ENCODE measurements at regions not wholly inside any gene's neighbourhood (a gene's known extent, or its start where the extent isn't known, plus 50 kb on each side); places are given as distances from the start of the nearest gene placed in this dataset.

DNA sequence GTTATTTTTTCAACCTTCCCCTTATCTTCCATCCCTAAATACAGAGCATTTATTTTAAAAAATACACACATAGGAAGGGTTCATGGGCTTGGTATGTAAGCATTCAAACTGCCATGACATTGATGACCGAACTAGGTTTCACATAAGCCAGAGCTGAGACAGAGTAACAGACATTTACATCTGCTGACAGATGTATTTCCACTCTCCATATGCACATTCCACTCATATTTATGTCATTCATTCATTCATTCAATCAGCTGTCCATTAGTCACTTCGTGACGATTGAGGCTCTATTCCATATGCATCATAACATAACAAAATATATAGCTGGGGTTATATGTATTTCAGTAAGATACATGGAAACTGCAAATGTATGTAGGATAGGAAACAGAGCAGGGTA is 145.5 kb upstream of the OTX2 start:
- no peak overlapping the region for H3K4me3 ChIP-seq (ENCODE audit: low read length)
- TF ChIP-seq, protein P1, sequence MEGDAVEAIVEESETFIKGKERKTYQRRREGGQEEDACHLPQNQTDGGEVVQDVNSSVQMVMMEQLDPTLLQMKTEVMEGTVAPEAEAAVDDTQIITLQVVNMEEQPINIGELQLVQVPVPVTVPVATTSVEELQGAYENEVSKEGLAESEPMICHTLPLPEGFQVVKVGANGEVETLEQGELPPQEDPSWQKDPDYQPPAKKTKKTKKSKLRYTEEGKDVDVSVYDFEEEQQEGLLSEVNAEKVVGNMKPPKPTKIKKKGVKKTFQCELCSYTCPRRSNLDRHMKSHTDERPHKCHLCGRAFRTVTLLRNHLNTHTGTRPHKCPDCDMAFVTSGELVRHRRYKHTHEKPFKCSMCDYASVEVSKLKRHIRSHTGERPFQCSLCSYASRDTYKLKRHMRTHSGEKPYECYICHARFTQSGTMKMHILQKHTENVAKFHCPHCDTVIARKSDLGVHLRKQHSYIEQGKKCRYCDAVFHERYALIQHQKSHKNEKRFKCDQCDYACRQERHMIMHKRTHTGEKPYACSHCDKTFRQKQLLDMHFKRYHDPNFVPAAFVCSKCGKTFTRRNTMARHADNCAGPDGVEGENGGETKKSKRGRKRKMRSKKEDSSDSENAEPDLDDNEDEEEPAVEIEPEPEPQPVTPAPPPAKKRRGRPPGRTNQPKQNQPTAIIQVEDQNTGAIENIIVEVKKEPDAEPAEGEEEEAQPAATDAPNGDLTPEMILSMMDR (conservative IDR thresholded peaks at IDR 0.05; ENCODE audit: low read length) = no peak
- DNase-seq (ENCODE audit: low read depth) = no peak

DNA sequence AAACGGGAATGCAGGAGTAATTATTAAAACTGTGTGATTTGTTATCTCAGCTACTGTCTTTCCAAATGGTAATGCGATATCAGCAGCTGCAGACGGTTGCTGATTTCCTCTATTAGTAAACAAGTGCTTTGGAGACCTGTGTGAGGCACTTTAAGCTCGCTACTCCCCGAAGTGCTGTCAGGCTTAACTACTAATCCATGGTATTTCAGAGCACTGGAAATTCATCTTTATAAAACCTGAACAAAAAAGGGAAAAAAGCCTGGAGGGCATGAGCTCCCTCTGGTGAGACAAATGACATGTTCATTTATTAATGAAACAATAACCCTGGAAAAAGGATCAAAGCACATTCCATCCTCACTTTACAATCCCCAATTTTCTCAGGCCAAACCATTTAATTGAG is 143.6 kb upstream of the OTX2 start:
- H3K4me3 ChIP-seq (ENCODE audit: low read length) = no peak overlapping the region
- TF ChIP-seq, protein P1 (conservative IDR thresholded peaks at IDR 0.05; ENCODE audit: low read length) = no peak
- DNase-seq (ENCODE audit: low read depth) = no peak

DNA sequence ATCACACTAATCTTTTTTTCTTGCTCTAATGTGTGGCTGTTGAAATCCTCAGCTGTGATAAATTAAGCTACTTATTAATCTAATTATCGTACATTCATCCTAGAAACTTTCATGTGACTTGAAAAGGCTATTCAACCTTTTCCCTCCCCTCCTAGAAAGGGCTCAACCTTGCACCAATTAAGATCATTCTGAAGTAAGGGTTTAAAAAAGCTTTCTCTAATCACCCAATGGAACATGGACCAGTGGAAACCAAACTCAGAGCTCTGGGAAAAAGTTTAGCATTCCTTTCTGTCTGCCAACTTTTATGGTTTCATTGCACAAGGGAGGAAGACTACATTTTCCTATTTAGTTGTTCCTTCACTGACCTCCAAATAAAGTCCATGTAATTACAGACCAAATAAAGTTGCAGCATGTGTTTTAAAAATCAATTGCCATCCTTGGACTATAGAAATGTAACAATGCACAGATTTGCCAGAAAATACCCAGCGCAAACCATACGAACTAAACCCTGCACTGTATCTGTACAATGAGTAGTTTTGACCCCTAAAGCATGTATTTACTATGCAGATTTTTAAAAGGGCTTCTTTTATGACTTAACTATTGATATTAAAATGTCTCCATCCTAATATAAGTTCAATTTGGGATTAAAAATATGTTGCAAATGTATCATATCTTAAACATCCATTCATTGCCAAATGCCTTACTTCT is 142.6 kb upstream of the OTX2 start:
- no peak for DNase-seq (ENCODE audit: low read depth)
- H3K4me3 ChIP-seq (ENCODE audit: low read length) = no peak overlapping the region
- TF ChIP-seq, protein P1 (conservative IDR thresholded peaks at IDR 0.05; ENCODE audit: low read length) = no peak

DNA sequence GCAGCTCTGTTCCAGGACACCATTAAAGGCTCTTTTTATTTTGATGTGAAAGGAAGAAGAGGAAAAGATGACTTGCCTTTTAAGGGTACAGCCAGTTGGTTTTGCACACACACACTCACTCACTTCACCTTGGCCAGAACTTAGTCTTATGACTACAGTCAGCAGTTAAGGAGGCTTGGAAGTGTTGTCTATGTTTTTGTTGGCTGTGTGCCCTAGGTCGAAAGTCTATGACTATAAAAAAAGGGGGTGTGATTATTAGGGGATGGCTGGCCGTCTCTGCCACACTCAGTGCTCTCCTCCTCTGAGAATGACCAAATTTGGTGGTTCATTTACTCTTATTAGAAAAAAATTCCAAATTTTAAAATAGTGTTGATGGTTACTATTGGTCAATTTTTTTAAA is 139.5 kb upstream of the OTX2 start:
- no peak overlapping the region for H3K4me3 ChIP-seq (ENCODE audit: low read length)
- no peak for DNase-seq (ENCODE audit: low read depth)
- TF ChIP-seq, protein P1 (conservative IDR thresholded peaks at IDR 0.05; ENCODE audit: low read length) = no peak

DNA sequence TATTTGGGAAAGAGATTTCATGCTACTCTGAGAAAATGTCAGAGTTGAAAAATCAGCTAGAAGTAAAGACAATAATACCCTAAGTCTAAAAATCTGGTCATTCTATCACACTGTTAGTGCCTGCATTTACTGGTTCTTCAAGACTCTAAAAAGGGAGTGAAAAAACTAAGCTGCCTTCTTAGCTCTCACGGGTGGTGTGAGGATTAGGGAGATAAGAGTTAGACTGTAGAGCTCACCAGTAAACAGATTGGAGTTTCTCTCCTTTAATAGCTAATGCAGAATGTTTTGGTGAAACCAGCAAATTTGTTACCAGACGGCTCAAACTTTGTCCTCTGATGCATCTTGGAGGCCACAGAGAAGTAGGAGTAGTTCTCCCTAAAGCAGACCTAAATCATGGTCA is 135.0 kb upstream of the OTX2 start:
- TF ChIP-seq, protein P1 (conservative IDR thresholded peaks at IDR 0.05; ENCODE audit: low read length) = no peak
- DNase-seq (ENCODE audit: low read depth) = no peak
- no peak overlapping the region for H3K4me3 ChIP-seq (ENCODE audit: low read length)

DNA sequence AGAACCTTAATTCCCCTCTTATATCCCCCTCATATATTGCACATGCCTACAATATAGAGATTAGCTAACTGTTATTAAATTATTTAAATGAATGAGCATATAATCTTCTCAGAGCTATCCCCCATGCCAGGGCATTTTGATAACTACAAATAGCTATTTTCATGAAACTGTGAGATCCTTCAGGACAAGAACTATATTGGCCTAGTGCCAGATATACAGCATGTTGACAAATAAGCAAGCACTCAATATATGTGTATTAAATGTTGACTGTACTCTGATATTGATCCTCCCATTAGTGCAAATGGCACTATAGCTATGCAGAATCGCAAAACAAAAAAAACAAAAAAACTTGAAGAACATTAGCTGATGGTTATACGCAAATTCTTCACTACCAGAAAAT is 134.1 kb upstream of the OTX2 start:
- TF ChIP-seq, protein P1 (conservative IDR thresholded peaks at IDR 0.05; ENCODE audit: low read length) = no peak
- no peak overlapping the region for H3K4me3 ChIP-seq (ENCODE audit: low read length)
- DNase-seq (ENCODE audit: low read depth) = no peak

DNA sequence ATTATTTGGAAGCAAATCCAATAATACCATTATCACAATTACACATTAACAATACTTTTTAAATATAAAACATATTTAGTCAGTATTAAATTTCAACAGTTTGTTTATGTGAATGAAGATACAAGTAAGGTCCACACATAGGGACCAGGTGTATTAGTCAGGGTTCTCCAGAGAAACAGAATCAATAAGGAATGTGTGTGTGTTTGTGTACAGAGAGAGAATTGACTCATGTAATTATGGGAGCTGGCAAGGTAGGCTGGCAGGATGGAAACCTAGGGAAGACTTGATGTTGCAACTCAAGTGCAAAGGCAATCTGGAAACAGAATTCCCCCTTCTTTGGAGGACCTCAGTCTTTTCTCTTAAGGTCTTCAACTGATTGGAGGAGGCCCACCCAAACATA is 123.2 kb upstream of the OTX2 start:
- TF ChIP-seq, protein P1 (conservative IDR thresholded peaks at IDR 0.05; ENCODE audit: low read length) = no peak
- no peak for DNase-seq (ENCODE audit: low read depth)

More for the DNA sequence above, 123.2 kb upstream of the OTX2 start:
- H3K4me3 ChIP-seq (ENCODE audit: low read length) = no peak overlapping the region
